GM12878 (cell line): ENCODE measurements at regions not wholly inside any gene's neighbourhood (a gene's known extent, or its start where the extent isn't known, plus 50 kb on each side); places are given as distances from the start of the nearest gene placed in this dataset.
A peak's percentile ranks its signal among the peaks of the same experiment; 100 is the strongest.

Source experiments
- ATAC-seq: fragments of 200-7000 bp; cut with Tn5 transposase; 3 replicates; pipeline ENCODE4 v1.9.1; 2020; ENCODE audit warnings: mild to moderate bottlenecking, moderate library complexity
- BruUV-seq: library from RNA; stranded (reverse); fragments of 400-500 nt; replicated peaks from 2 replicates; lab custom pipeline; 2021; lab: Mats Ljungman, UMichigan
- CTCF ChIA-PET: fragments of 300-600 bp; sonication (Branson Sonifier 250); formaldehyde crosslinking; extraction: SDS; loops from one replicate; lab custom pipeline; 2021; ENCODE audit warnings: inconsistent platforms; lab: Yijun Ruan, JAX
- POLR2A ChIA-PET: fragments of 350-600 bp; formaldehyde crosslinking; extraction: SDS; loops from one replicate; lab custom pipeline; 2021; ENCODE audit warnings: inconsistent platforms; lab: Charles Lee
- RAD21 ChIA-PET: fragments of 300-600 bp; sonication (Branson Sonifier 250); formaldehyde crosslinking; loops from one replicate; lab custom pipeline; 2023; ENCODE audit warnings: antibody characterized with exemption; ENCODE audit not compliant: unreplicated experiment; lab: Charles Lee
- SMC1A ChIA-PET: fragments of 300-600 bp; sonication (Branson Sonifier 250); formaldehyde crosslinking; loops from one replicate; lab custom pipeline; 2023; ENCODE audit not compliant: unreplicated experiment, uncharacterized antibody; lab: Charles Lee
- DNase-seq: peaks from one replicate; pipeline ENCODE4 v3.0.0-alpha.2; 2011; ENCODE audit warnings: low read depth, low spot score
- FAIRE-seq: peaks from 3 replicates; lab custom pipeline; 2011; peaks lifted over from hg19 to GRCh38; lab: Jason Lieb, UNC
- H2AFZ ChIP-seq: 2 replicates; pipeline ENCODE4 v1.6.0; 2011; ENCODE audit warnings: low read depth, low read length, control low read depth; ENCODE audit not compliant: control insufficient read depth
- H3K27ac ChIP-seq: 2 replicates; pipeline ENCODE4 v1.5.1; 2011; ENCODE audit warnings: control low read depth; ENCODE audit not compliant: control insufficient read depth, insufficient read depth
- H3K27me3 ChIP-seq, 2 experiments: replicated peaks in 1 of 2; 2 replicates each; pipeline versions ENCODE4 v1.6.0 to v1.6.1; 2011; ENCODE audit warnings: low read length in 1 of 2; ENCODE audit not compliant: control insufficient read depth in 2 of 2, insufficient read depth in 2 of 2
- H3K36me3 ChIP-seq, 2 experiments: 2 replicates each; pipeline ENCODE4 v1.5.1; 2011; ENCODE audit warnings: low read length in 1 of 2; ENCODE audit not compliant: control insufficient read depth in 2 of 2, insufficient read depth in 2 of 2
- H3K4me1 ChIP-seq: 2 replicates; pipeline ENCODE4 v1.6.1; 2011; ENCODE audit warnings: mild to moderate bottlenecking, low read length, moderate library complexity, mixed read lengths; ENCODE audit not compliant: control insufficient read depth, insufficient read depth
- H3K4me2 ChIP-seq: 2 replicates; pipeline ENCODE4 v1.6.0; 2011; ENCODE audit warnings: control low read depth; ENCODE audit not compliant: control insufficient read depth, insufficient read depth
- H3K4me3 ChIP-seq: fragments of 200-600 bp; sonication (generic); 2 replicates; pipeline ENCODE4 v1.5.1; 2016
- H3K79me2 ChIP-seq: 2 replicates; pipeline ENCODE4 v1.6.0; 2011; ENCODE audit warnings: low read length; ENCODE audit not compliant: control insufficient read depth, insufficient read depth
- H3K9ac ChIP-seq: 2 replicates; pipeline ENCODE4 v1.8.0; 2011; ENCODE audit warnings: low read length, control low read depth, mixed read lengths; ENCODE audit not compliant: control insufficient read depth, insufficient read depth
- H3K9me3 ChIP-seq: replicated peaks from 3 replicates; pipeline ENCODE4 v1.5.1; 2011; ENCODE audit warnings: mild to moderate bottlenecking, low read length; ENCODE audit not compliant: control insufficient read depth, insufficient read depth
- H4K20me1 ChIP-seq: 2 replicates; pipeline ENCODE4 v1.6.0; 2011; ENCODE audit not compliant: control insufficient read depth, insufficient read depth
- EP300 ChIP-seq, 2 experiments: fragments of 150-350 bp in 1 of 2; IDR thresholded peaks; 2 replicates each; pipeline ENCODE4 v1.6.1; 2011 to 2012; ENCODE audit warnings: low read depth in 2 of 2, low read length in 2 of 2, borderline replicate concordance in 1 of 2, improper control_type of control experiment in 1 of 2, inconsistent platforms in 1 of 2; ENCODE audit not compliant: control insufficient read depth in 1 of 2
- RUNX3 ChIP-seq: IDR thresholded peaks from 2 replicates; pipeline ENCODE4 v1.6.1; 2012; ENCODE audit warnings: low read length, inconsistent platforms
- WGBS: methylation state at CpG from one replicate; pipeline ENCODE4 v1.1.6; 2016; ENCODE audit warnings: low lambda C conversion rate; ENCODE audit not compliant: insufficient replicate concordance, insufficient coverage; ENCODE audit errors: missing lambda C conversion rate; 5-methylcytosine and 5-hydroxymethylcytosine counted together
- in situ Hi-C: fragments of 300-500 bp; cut with MboI; formaldehyde crosslinking; loops from 9 replicates; pipeline ENCODE4 v1.14.3; 2018; ENCODE audit warnings: mixed read lengths
- intact Hi-C: fragments of 100-400 bp; cut with micrococcal nuclease; formaldehyde crosslinking; loops from one replicate; pipeline ENCODE4 v1.14.2; 2022; ENCODE audit not compliant: unreplicated experiment
- TF ChIP-seq, protein P1 (sequence below): fragments of 450-650 bp; IDR thresholded peaks from 2 replicates; pipeline ENCODE4 v1.6.1; 2014; ENCODE audit warnings: mild to moderate bottlenecking
- TF ChIP-seq, protein P2 (sequence below): IDR thresholded peaks from 2 replicates; pipeline ENCODE4 v1.6.1; 2011; ENCODE audit warnings: low read depth, mild to moderate bottlenecking, low read length, moderate library complexity, borderline replicate concordance; ENCODE audit errors: extremely low read depth

DNA sequence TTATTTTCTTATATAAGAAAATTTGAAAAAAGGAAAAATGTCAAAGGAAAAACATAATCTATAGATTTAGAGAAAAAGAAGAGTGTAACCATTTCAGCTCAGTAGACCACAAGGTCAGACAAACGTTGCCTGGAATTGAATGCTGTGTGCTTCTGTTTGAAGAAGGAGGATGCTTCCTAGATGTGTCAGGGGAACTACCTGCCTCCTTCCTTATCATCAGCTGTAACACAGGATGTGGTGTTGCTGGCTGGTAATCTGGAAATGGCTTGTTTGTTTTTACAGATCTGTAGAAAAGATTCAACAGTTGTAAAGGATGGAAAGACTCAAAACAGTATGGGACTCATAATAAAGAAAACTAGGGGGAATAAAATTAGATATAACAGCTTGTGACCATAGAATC is 160.7 kb upstream of the MEF2C start:
- no peaks in the 10 kb centered on the region for H3K79me2 ChIP-seq
- no peak overlapping the region for H3K27ac ChIP-seq
- ChIA-PET CTCF (interaction anchor here (0.9 to 1.6 kb wide), 5 partner anchors 10 to 316 kb away, joined by 3 to 5 read pairs (median 4); no protein-coding TSS in a partner anchor), RAD21 (interaction anchor here (0.6 to 1.2 kb wide), 5 partner anchors 27 to 300 kb away, joined by 3 read pairs; no protein-coding TSS in a partner anchor), POLR2A (interaction anchor here (0.6 kb wide), 1 partner anchor 19 kb away, joined by 3 read pairs; no protein-coding TSS in a partner anchor), SMC1A (interaction anchor here (0.6 to 2.2 kb wide), 14 partner anchors 10 to 964 kb away, joined by 3 to 14 read pairs (median 4); no protein-coding TSS in a partner anchor)
- H3K4me2 ChIP-seq = no peak overlapping the region
- H3K27me3 ChIP-seq = no peaks in the 10 kb centered on the region
- H3K4me3 ChIP-seq = no peak overlapping the region
- no TSS peak for BruUV-seq
- peak; percentile 55 for TF ChIP-seq RUNX3
- TF ChIP-seq EP300 (IDR thresholded peaks at IDR 0.05; ENCODE audit: borderline replicate concordance in 1 of 2, control insufficient read depth in 1 of 2, low read depth in 2 of 2, low read length in 2 of 2) = no peak
- TF ChIP-seq, protein P1, sequence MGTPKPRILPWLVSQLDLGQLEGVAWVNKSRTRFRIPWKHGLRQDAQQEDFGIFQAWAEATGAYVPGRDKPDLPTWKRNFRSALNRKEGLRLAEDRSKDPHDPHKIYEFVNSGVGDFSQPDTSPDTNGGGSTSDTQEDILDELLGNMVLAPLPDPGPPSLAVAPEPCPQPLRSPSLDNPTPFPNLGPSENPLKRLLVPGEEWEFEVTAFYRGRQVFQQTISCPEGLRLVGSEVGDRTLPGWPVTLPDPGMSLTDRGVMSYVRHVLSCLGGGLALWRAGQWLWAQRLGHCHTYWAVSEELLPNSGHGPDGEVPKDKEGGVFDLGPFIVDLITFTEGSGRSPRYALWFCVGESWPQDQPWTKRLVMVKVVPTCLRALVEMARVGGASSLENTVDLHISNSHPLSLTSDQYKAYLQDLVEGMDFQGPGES = no peak
- TF ChIP-seq, protein P2, sequence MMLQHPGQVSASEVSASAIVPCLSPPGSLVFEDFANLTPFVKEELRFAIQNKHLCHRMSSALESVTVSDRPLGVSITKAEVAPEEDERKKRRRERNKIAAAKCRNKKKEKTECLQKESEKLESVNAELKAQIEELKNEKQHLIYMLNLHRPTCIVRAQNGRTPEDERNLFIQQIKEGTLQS = no peak
- no peaks in the 10 kb centered on the region for H3K36me3 ChIP-seq
- no peak overlapping the region for H3K9ac ChIP-seq
- WGBS = 0% methylated on average over 1 of the region's 1 CpG
- FAIRE-seq = no peak
- H2AFZ ChIP-seq = peak overlapping the region; percentile 15; the same call in 1 of the 2 replicates
- no peak for DNase-seq
- peak; percentile 66 for ATAC-seq
- no peaks in the 10 kb centered on the region for H3K9me3 ChIP-seq
- in situ Hi-C loops (no loop called here), intact Hi-C loops (no loop called here)
- no peaks in the 10 kb centered on the region for H4K20me1 ChIP-seq
- no peaks in the 10 kb centered on the region for H3K4me1 ChIP-seq
